SK-N-SH treated with all-trans-retinoic acid at 6 μM for 48 hours (cell line): ENCODE measurements at regions not wholly inside any gene's neighbourhood (a gene's known extent, or its start where the extent isn't known, plus 50 kb on each side); places are given as distances from the start of the nearest gene placed in this dataset.

Experiments used
- ATAC-seq: fragments of 200-7000 bp; cut with Tn5 transposase; 3 replicates; pipeline ENCODE4 v1.9.1; 2020; ENCODE audit warnings: mild to moderate bottlenecking, moderate library complexity
- ARNTL ChIP-seq: fragments of 450-650 bp; formaldehyde crosslinking; IDR thresholded peaks from 2 replicates; pipeline ENCODE4 v1.5.0; 2020; ENCODE audit warnings: low read depth, mild to moderate bottlenecking, moderate library complexity, borderline replicate concordance
- BACH2 ChIP-seq: fragments of 250-450 bp; sonication (Bioruptor Pico); IDR thresholded peaks from 2 replicates; pipeline ENCODE4 v1.9.0; 2021; ENCODE audit warnings: mild to moderate bottlenecking, borderline replicate concordance
- CSDC2 ChIP-seq: fragments of 250-450 bp; sonication (Bioruptor Pico); IDR thresholded peaks from 2 replicates; pipeline ENCODE4 v1.5.0; 2020; ENCODE audit warnings: mild to moderate bottlenecking, moderate library complexity
- ESRRG ChIP-seq: fragments of 250-450 bp; sonication (Bioruptor Pico); IDR thresholded peaks from 2 replicates; pipeline ENCODE4 v1.6.1; 2021; ENCODE audit warnings: mild to moderate bottlenecking
- GLIS3 ChIP-seq: fragments of 250-450 bp; sonication (Bioruptor Pico); IDR thresholded peaks from 2 replicates; pipeline ENCODE4 v1.5.0; 2020; ENCODE audit warnings: mild to moderate bottlenecking, moderate library complexity
- ISL1 ChIP-seq: fragments of 250-450 bp; sonication (Bioruptor Pico); IDR thresholded peaks from 2 replicates; pipeline ENCODE4 v2.1.2; 2022; ENCODE audit warnings: mild to moderate bottlenecking, moderate library complexity
- OSR1 ChIP-seq: fragments of 250-450 bp; sonication (Bioruptor Pico); IDR thresholded peaks from 2 replicates; pipeline ENCODE4 v1.8.0; 2022; ENCODE audit warnings: moderate library complexity, mild to moderate bottlenecking, inconsistent platforms
- PPARA ChIP-seq: fragments of 250-450 bp; sonication (Bioruptor Pico); IDR thresholded peaks from 2 replicates; pipeline ENCODE4 v1.5.0; 2020; ENCODE audit warnings: mild to moderate bottlenecking, borderline replicate concordance
- RARB ChIP-seq: fragments of 250-450 bp; sonication (Bioruptor Pico); IDR thresholded peaks from 2 replicates; pipeline ENCODE4 v1.8.0; 2021; ENCODE audit warnings: mild to moderate bottlenecking, moderate library complexity
- SNAI2 ChIP-seq: fragments of 250-450 bp; sonication (Bioruptor Pico); IDR thresholded peaks from 2 replicates; pipeline ENCODE4 v1.5.0; 2020; ENCODE audit warnings: mild to moderate bottlenecking, moderate library complexity
- TCF4 ChIP-seq: fragments of 250-450 bp; sonication (Bioruptor Pico); IDR thresholded peaks from 2 replicates; pipeline ENCODE4 v1.8.0; 2021; ENCODE audit warnings: mild to moderate bottlenecking, moderate library complexity, borderline replicate concordance
- TOX ChIP-seq: fragments of 250-450 bp; sonication (Bioruptor Pico); IDR thresholded peaks from 2 replicates; pipeline ENCODE4 v1.8.0; 2021; ENCODE audit warnings: mild to moderate bottlenecking, moderate library complexity, borderline replicate concordance
- ZC3H10 ChIP-seq: fragments of 250-450 bp; sonication (Bioruptor Pico); IDR thresholded peaks from 2 replicates; pipeline ENCODE4 v1.5.1; 2021; ENCODE audit warnings: mild to moderate bottlenecking, moderate library complexity
- ZFP3 ChIP-seq: fragments of 250-450 bp; sonication (Bioruptor Pico); IDR thresholded peaks from 2 replicates; pipeline ENCODE4 v1.5.0; 2020; ENCODE audit warnings: mild to moderate bottlenecking, moderate library complexity
- ZFP30 ChIP-seq: fragments of 450-650 bp; formaldehyde crosslinking; IDR thresholded peaks from 2 replicates; pipeline ENCODE4 v1.5.0; 2022; ENCODE audit warnings: mild to moderate bottlenecking, moderate library complexity
- ZNF565 ChIP-seq: fragments of 450-650 bp; formaldehyde crosslinking; conservative IDR thresholded peaks from 2 replicates; pipeline ENCODE4 v1.5.0; 2020; ENCODE audit warnings: low read depth, mild to moderate bottlenecking, moderate library complexity
- ZNF70 ChIP-seq: fragments of 450-650 bp; formaldehyde crosslinking; IDR thresholded peaks from 2 replicates; pipeline ENCODE4 v1.5.0; 2020; ENCODE audit warnings: mild to moderate bottlenecking, moderate library complexity
- ZNF8 ChIP-seq: fragments of 450-650 bp; formaldehyde crosslinking; IDR thresholded peaks from 2 replicates; pipeline ENCODE4 v1.5.0; 2020; ENCODE audit warnings: mild to moderate bottlenecking, moderate library complexity
- TF ChIP-seq, protein P1 (sequence below): fragments of 250-450 bp; sonication (Bioruptor Pico); IDR thresholded peaks from 2 replicates; pipeline ENCODE4 v1.5.1; 2020; ENCODE audit warnings: low read depth, mild to moderate bottlenecking, moderate library complexity
- TF ChIP-seq, protein P2 (sequence below): fragments of 250-450 bp; sonication (Bioruptor Pico); IDR thresholded peaks from 2 replicates; pipeline ENCODE4 v1.5.1; 2021; ENCODE audit warnings: mild to moderate bottlenecking, moderate library complexity
- TF ChIP-seq, protein P3 (sequence below): fragments of 250-450 bp; sonication (Bioruptor Pico); IDR thresholded peaks from 2 replicates; pipeline ENCODE4 v1.8.0; 2020; ENCODE audit warnings: mild to moderate bottlenecking, moderate library complexity, borderline replicate concordance
- TF ChIP-seq, protein P4 (sequence below): fragments of 250-450 bp; sonication (Bioruptor Pico); IDR thresholded peaks from 2 replicates; pipeline ENCODE4 v1.8.0; 2021; ENCODE audit warnings: low read depth, mild to moderate bottlenecking, moderate library complexity, borderline replicate concordance

DNA sequence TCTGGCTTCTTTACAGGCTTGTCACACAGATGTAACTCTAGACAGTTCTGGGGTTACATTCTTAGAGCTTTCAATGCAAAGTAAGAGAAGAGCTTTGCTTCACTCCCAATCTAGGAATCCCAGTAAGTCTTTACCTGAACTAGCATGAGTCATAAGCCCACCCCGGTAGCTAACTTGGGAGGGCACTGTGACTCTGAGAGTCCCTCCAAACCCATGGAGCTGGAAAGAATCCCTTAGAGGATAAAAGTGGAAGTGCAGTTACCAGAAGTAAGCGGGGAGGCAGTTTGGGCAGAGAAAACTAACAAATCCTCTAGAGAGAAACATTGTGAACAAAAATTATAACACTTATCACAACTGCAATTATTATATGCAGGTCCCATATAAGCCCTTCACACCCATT lies 84.0 kb upstream of the SMLR1 start:
- TF ChIP-seq, protein P1, sequence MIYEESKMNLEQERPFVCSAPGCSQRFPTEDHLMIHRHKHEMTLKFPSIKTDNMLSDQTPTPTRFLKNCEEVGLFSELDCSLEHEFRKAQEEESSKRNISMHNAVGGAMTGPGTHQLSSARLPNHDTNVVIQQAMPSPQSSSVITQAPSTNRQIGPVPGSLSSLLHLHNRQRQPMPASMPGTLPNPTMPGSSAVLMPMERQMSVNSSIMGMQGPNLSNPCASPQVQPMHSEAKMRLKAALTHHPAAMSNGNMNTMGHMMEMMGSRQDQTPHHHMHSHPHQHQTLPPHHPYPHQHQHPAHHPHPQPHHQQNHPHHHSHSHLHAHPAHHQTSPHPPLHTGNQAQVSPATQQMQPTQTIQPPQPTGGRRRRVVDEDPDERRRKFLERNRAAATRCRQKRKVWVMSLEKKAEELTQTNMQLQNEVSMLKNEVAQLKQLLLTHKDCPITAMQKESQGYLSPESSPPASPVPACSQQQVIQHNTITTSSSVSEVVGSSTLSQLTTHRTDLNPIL (CRISPR knock-in tag): no peak
- TF ChIP-seq OSR1 (CRISPR knock-in tag) (no peak), GLIS3 (CRISPR knock-in tag) (no peak)

DNA sequence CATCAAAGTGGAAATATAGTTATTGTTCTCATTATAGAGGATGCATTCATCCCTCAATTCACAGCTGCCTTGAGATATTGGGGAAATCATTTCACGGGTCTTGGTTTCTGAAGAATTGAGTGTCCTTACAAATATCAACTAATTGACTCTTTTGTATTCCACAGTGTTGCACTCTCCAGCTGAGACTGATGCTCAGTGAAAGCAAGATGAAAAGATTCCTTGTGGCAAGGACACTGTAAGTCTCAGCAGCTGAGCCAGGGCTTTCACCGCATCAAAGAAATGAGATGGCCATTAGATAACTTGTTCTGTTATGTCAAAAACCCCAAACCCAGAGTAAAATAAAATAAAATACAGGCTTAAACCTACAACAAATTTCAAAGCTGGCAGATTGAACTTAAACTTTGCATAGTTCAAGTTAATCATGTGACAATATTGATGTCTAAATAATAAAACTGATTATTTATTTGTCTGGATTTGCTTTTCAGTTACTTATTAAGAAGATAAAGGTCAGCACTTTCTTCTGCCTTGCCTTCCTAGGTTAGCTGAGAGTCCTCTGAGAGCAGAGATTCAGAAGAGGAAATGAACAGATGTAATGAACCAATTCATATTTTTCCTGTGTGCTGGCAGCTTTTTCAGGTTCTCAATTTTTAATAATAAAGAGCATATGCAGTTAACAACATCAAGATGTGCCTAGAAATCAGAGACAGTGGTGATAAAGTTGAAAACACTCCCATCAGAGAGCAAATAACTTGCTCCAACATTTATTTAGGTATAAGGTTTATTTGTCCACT lies 82.4 kb upstream of the SMLR1 start:
- no peak for TF ChIP-seq ESRRG (CRISPR knock-in tag)
- no peak for TF ChIP-seq SNAI2 (CRISPR knock-in tag)
- TF ChIP-seq BACH2 (CRISPR knock-in tag): no peak
- no peak for TF ChIP-seq GLIS3 (CRISPR knock-in tag)
- no peak for TF ChIP-seq ISL1 (CRISPR knock-in tag)
- TF ChIP-seq ZNF565: no peak
- TF ChIP-seq, protein P2, sequence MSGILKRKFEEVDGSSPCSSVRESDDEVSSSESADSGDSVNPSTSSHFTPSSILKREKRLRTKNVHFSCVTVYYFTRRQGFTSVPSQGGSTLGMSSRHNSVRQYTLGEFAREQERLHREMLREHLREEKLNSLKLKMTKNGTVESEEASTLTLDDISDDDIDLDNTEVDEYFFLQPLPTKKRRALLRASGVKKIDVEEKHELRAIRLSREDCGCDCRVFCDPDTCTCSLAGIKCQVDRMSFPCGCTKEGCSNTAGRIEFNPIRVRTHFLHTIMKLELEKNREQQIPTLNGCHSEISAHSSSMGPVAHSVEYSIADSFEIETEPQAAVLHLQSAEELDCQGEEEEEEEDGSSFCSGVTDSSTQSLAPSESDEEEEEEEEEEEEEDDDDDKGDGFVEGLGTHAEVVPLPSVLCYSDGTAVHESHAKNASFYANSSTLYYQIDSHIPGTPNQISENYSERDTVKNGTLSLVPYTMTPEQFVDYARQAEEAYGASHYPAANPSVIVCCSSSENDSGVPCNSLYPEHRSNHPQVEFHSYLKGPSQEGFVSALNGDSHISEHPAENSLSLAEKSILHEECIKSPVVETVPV: no peak
- TF ChIP-seq, protein P3, sequence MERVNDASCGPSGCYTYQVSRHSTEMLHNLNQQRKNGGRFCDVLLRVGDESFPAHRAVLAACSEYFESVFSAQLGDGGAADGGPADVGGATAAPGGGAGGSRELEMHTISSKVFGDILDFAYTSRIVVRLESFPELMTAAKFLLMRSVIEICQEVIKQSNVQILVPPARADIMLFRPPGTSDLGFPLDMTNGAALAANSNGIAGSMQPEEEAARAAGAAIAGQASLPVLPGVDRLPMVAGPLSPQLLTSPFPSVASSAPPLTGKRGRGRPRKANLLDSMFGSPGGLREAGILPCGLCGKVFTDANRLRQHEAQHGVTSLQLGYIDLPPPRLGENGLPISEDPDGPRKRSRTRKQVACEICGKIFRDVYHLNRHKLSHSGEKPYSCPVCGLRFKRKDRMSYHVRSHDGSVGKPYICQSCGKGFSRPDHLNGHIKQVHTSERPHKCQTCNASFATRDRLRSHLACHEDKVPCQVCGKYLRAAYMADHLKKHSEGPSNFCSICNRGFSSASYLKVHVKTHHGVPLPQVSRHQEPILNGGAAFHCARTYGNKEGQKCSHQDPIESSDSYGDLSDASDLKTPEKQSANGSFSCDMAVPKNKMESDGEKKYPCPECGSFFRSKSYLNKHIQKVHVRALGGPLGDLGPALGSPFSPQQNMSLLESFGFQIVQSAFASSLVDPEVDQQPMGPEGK (CRISPR knock-in tag): no peak
- TF ChIP-seq ZFP3 (CRISPR knock-in tag): no peak
- no peak for TF ChIP-seq ZNF8
- TF ChIP-seq, protein P1 (CRISPR knock-in tag): no peak
- no peak for TF ChIP-seq PPARA
- TF ChIP-seq ZC3H10 (CRISPR knock-in tag): no peak
- TF ChIP-seq, protein P4, sequence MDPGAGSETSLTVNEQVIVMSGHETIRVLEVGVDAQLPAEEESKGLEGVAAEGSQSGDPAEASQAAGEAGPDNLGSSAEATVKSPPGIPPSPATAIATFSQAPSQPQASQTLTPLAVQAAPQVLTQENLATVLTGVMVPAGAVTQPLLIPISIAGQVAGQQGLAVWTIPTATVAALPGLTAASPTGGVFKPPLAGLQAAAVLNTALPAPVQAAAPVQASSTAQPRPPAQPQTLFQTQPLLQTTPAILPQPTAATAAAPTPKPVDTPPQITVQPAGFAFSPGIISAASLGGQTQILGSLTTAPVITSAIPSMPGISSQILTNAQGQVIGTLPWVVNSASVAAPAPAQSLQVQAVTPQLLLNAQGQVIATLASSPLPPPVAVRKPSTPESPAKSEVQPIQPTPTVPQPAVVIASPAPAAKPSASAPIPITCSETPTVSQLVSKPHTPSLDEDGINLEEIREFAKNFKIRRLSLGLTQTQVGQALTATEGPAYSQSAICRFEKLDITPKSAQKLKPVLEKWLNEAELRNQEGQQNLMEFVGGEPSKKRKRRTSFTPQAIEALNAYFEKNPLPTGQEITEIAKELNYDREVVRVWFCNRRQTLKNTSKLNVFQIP (CRISPR knock-in tag): no peak
- no peak for TF ChIP-seq TOX (CRISPR knock-in tag)
- no peak for TF ChIP-seq ARNTL (CRISPR knock-in tag)
- no peak for TF ChIP-seq CSDC2 (CRISPR knock-in tag)
- no peak for TF ChIP-seq ZFP30 (CRISPR knock-in tag)
- TF ChIP-seq TCF4 (CRISPR knock-in tag): no peak
- no peak for TF ChIP-seq ZNF70 (CRISPR knock-in tag)

More for the DNA sequence above, 84.0 kb upstream of the SMLR1 start:
- ATAC-seq: peak; percentile 71

DNA sequence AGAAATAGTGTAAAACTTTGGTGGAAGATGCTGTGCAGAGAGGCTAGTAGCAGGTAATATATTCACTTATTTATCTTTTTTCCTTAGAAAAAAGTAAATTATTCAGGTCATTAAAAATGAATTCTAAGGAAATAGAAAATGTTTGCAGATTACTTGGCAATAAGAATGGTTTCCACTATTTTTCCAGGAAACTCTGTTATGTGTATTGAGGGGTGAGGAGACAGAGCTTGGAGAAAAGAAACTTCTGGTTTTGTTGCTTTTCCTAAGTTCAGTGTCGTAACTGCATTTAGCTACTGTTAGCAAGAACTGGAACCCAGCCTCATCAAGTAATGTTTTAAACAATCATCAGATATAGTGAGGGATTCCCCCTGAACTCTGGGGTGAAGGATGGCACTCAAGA lies 79.2 kb upstream of the SMLR1 start:
- TF ChIP-seq ARNTL (CRISPR knock-in tag) (no peak), CSDC2 (CRISPR knock-in tag) (no peak), TOX (CRISPR knock-in tag) (no peak), SNAI2 (CRISPR knock-in tag) (no peak), ZNF70 (CRISPR knock-in tag) (no peak), OSR1 (CRISPR knock-in tag) (no peak), BACH2 (CRISPR knock-in tag) (no peak), ESRRG (CRISPR knock-in tag) (no peak), ZFP3 (CRISPR knock-in tag) (no peak), PPARA (no peak), ZC3H10 (CRISPR knock-in tag) (no peak), ZFP30 (CRISPR knock-in tag) (no peak), RARB (CRISPR knock-in tag) (no peak), GLIS3 (CRISPR knock-in tag) (no peak)
- TF ChIP-seq, protein P4 (CRISPR knock-in tag): no peak
- TF ChIP-seq, protein P2: no peak
- ATAC-seq: no peak

More for the DNA sequence above, 82.4 kb upstream of the SMLR1 start:
- ATAC-seq: peak; percentile 48
